CD14-positive monocyte (primary cell): ENCODE measurements at regions not wholly inside any gene's neighbourhood (a gene's known extent, or its start where the extent isn't known, plus 50 kb on each side); places are given as distances from the start of the nearest gene placed in this dataset.

ENCODE experiments used
- DNase-seq, 3 donors: peaks; one replicate each; pipeline ENCODE4 v3.0.0-alpha.2; 2011 to 2022
- H2AFZ ChIP-seq: 2 replicates; pipeline ENCODE4 v1.6.0; 2012; ENCODE audit warnings: mild to moderate bottlenecking, low read depth, low read length, inconsistent platforms; ENCODE audit not compliant: insufficient read depth, poor library complexity, severe bottlenecking
- H3K27ac ChIP-seq, 2 donors: 1 replicate in 1 of 2; 2 replicates in 1 of 2; pipeline ENCODE4 v1.5.1; 2012 to 2013; ENCODE audit warnings: low read length in 2 of 2, control low read depth in 1 of 2, inconsistent platforms in 1 of 2, low read depth in 1 of 2, mild to moderate bottlenecking in 1 of 2
- H3K27me3 ChIP-seq, 2 donors: one replicate each; pipeline versions ENCODE4 v1.6.0 to v1.6.1; 2011 to 2013; ENCODE audit warnings: low read length in 2 of 2; ENCODE audit not compliant: control insufficient read depth in 2 of 2, insufficient read depth in 2 of 2
- H3K36me3 ChIP-seq, 2 donors: replicated peaks in 1 of 2; 1 replicate in 1 of 2; 2 replicates in 1 of 2; pipeline versions ENCODE4 v1.5.1 to v1.6.1; 2012 to 2013; ENCODE audit warnings: low read length in 2 of 2, control low read depth in 1 of 2, inconsistent platforms in 1 of 2, mild to moderate bottlenecking in 1 of 2; ENCODE audit not compliant: insufficient read depth in 2 of 2, control insufficient read depth in 1 of 2
- H3K4me1 ChIP-seq, 2 donors: 1 replicate in 1 of 2; 2 replicates in 1 of 2; pipeline versions ENCODE4 v1.5.1 to v1.6.1; 2012 to 2013; ENCODE audit warnings: low read length in 2 of 2, control low read depth in 1 of 2, inconsistent platforms in 1 of 2, mild to moderate bottlenecking in 1 of 2, moderate library complexity in 1 of 2; ENCODE audit not compliant: insufficient read depth in 2 of 2, control insufficient read depth in 1 of 2
- H3K4me2 ChIP-seq: replicated peaks from 2 replicates; pipeline ENCODE3; 2012; ENCODE audit warnings: low read length, moderate library complexity, mild to moderate bottlenecking; ENCODE audit not compliant: poor library complexity, severe bottlenecking; ENCODE audit errors: extremely low read depth
- H3K4me3 ChIP-seq, 3 experiments: fragments of 200-600 bp in 1 of 3; sonication (generic) in 1 of 3; replicated peaks in 1 of 3; 1 replicate in 2 of 3; 2 replicates in 1 of 3; pipeline ENCODE4 v1.5.1; 2011 to 2013; ENCODE audit warnings: low read length in 3 of 3, mild to moderate bottlenecking in 3 of 3, control low read depth in 2 of 3, low read depth in 2 of 3, inconsistent platforms in 1 of 3, moderate library complexity in 1 of 3
- H3K79me2 ChIP-seq: 2 replicates; pipeline ENCODE4 v1.6.0; 2012; ENCODE audit warnings: mild to moderate bottlenecking, control low read depth, inconsistent platforms, low read length, moderate library complexity; ENCODE audit not compliant: insufficient read depth
- H3K9ac ChIP-seq: 2 replicates; pipeline ENCODE4 v1.6.0; 2017; ENCODE audit warnings: low read length, mild to moderate bottlenecking; ENCODE audit not compliant: insufficient read depth, poor library complexity, severe bottlenecking
- H3K9me3 ChIP-seq, 2 donors: replicated peaks in 1 of 2; 1 replicate in 1 of 2; 2 replicates in 1 of 2; pipeline versions ENCODE4 v1.5.1 to v1.6.1; 2012 to 2013; ENCODE audit warnings: low read length in 2 of 2, control low read depth in 1 of 2; ENCODE audit not compliant: control insufficient read depth in 1 of 2, insufficient read depth in 1 of 2
- H4K20me1 ChIP-seq: 2 replicates; pipeline ENCODE4 v1.6.0; 2012; ENCODE audit warnings: mild to moderate bottlenecking, low read length, control low read depth, moderate library complexity; ENCODE audit not compliant: insufficient read depth
- H3K27ac Mint-ChIP-seq, 7 donors: one replicate each; pipeline ENCODE4 v1.8.0; 2020; ENCODE audit warnings: mild to moderate bottlenecking in 7 of 7, mixed read lengths in 7 of 7, moderate library complexity in 6 of 7, inconsistent platforms in 2 of 7
- H3K27me3 Mint-ChIP-seq, 3 donors: one replicate each; pipeline ENCODE4 v1.8.0; 2021 to 2022; ENCODE audit warnings: low read depth in 3 of 3, mild to moderate bottlenecking in 3 of 3, mixed read lengths in 3 of 3, moderate library complexity in 3 of 3, inconsistent platforms in 1 of 3
- H3K36me3 Mint-ChIP-seq, 2 donors: one replicate each; pipeline ENCODE4 v1.8.0; 2020; ENCODE audit warnings: mixed read lengths in 2 of 2, inconsistent platforms in 1 of 2, mild to moderate bottlenecking in 1 of 2
- H3K4me1 Mint-ChIP-seq: one replicate; pipeline ENCODE4 v1.8.0; 2020; ENCODE audit warnings: mild to moderate bottlenecking, mixed read lengths
- H3K4me3 Mint-ChIP-seq, 2 donors: one replicate each; pipeline ENCODE4 v1.8.0; 2020; ENCODE audit warnings: mild to moderate bottlenecking in 2 of 2, mixed read lengths in 2 of 2, moderate library complexity in 1 of 2
- H3K9me3 Mint-ChIP-seq, 7 donors: one replicate each; pipeline ENCODE4 v1.8.0; 2020 to 2022; ENCODE audit warnings: mixed read lengths in 7 of 7, mild to moderate bottlenecking in 6 of 7, moderate library complexity in 6 of 7, inconsistent platforms in 2 of 7
- CTCF ChIP-seq: fragments of 200-600 bp; IDR thresholded peaks from one replicate; pipeline ENCODE4 v1.8.0; 2022; ENCODE audit warnings: antibody characterized with exemption, mild to moderate bottlenecking
- WGBS: methylation state at CpG from one replicate; pipeline ENCODE4 v1.1.5; 2013; ENCODE audit warnings: missing lambda C conversion rate; ENCODE audit not compliant: insufficient coverage; 5-methylcytosine and 5-hydroxymethylcytosine counted together
- intact Hi-C, 2 donors: fragments of 100-400 bp; cut with micrococcal nuclease; formaldehyde crosslinking; loops; one replicate each; pipeline versions ENCODE4 v1.15.0 to v1.15.1; 2023

- H3K79me2 ChIP-seq: no peaks in the 10 kb centered on the region
- H3K27ac ChIP-seq: no peak overlapping the region
- no peak overlapping the region for H3K9ac ChIP-seq
- no peak overlapping the region for H2AFZ ChIP-seq
- DNase-seq: no peak
- no CpG with 5 or more reads among the region's 1 CpG for WGBS
- no peaks in the 10 kb centered on the region for H3K36me3 ChIP-seq
- Mint-ChIP-seq H3K4me1 (no peaks in the 10 kb centered on the region), H3K27ac (no peak overlapping the region), H3K4me3 (no peak overlapping the region), H3K9me3 (peaks cover 0 to 4% (median under 1%) of the 10 kb centered on the region in 7 donors), H3K36me3 (no peaks in the 10 kb centered on the region), H3K27me3 (no peaks in the 10 kb centered on the region)
- H3K27me3 ChIP-seq: no peaks in the 10 kb centered on the region
- intact Hi-C loops: no loop called here
- no peak for TF ChIP-seq CTCF
- no peak overlapping the region for H3K4me3 ChIP-seq
- H3K4me2 ChIP-seq: no peak overlapping the region
- H4K20me1 ChIP-seq: no peaks in the 10 kb centered on the region
- no peaks in the 10 kb centered on the region for H3K4me1 ChIP-seq
- H3K9me3 ChIP-seq: no peaks in the 10 kb centered on the region
Measured at GRCh38 chr9:25366906-25367305, 311.3 kb downstream of the TUSC1 start.

- no peaks in the 10 kb centered on the region for H4K20me1 ChIP-seq
Measured at GRCh38 chr9:25353783-25354182, 324.5 kb downstream of the TUSC1 start.

More at GRCh38 chr9:25353783-25354182, 324.5 kb downstream of the TUSC1 start:
- DNase-seq: no peak
- intact Hi-C loops: no loop called here
- Mint-ChIP-seq H3K27ac (no peak overlapping the region), H3K9me3 (peaks cover 0 to 10% (median 2%) of the 10 kb centered on the region in 7 donors), H3K36me3 (no peaks in the 10 kb centered on the region), H3K27me3 (no peaks in the 10 kb centered on the region), H3K4me1 (no peaks in the 10 kb centered on the region), H3K4me3 (no peak overlapping the region)
- H3K27me3 ChIP-seq: no peaks in the 10 kb centered on the region
- no peaks in the 10 kb centered on the region for H3K79me2 ChIP-seq
- no peak overlapping the region for H3K4me3 ChIP-seq
- no CpG with 5 or more reads among the region's 1 CpG for WGBS
- H3K27ac ChIP-seq: no peak overlapping the region
- no peaks in the 10 kb centered on the region for H3K36me3 ChIP-seq
- no peak overlapping the region for H3K4me2 ChIP-seq
- H3K4me1 ChIP-seq: no peaks in the 10 kb centered on the region
- peaks cover 7 to 10% of the 10 kb centered on the region in 2 donors for H3K9me3 ChIP-seq
- no peak for TF ChIP-seq CTCF
- no peak overlapping the region for H3K9ac ChIP-seq
- no peak overlapping the region for H2AFZ ChIP-seq
